Retinal pigment epithelial cell (primary cell): ENCODE measurements at regions not wholly inside any gene's neighbourhood (a gene's known extent, or its start where the extent isn't known, plus 50 kb on each side); places are given as distances from the start of the nearest gene placed in this dataset.

Source experiments
- DNase-seq: peaks from one replicate; pipeline ENCODE4 v3.0.0-alpha.2; 2010; ENCODE audit warnings: low read depth
- H3K4me3 ChIP-seq: 2 replicates; pipeline ENCODE4 v1.5.1; 2011; ENCODE audit warnings: mild to moderate bottlenecking, low read length, control low read depth, moderate library complexity
- CTCF ChIP-seq: conservative IDR thresholded peaks from 2 replicates; pipeline ENCODE4 v1.5.1; 2011; ENCODE audit warnings: low read depth, low read length, control low read depth, inconsistent platforms

- no peak for TF ChIP-seq CTCF
- no peak overlapping the region for H3K4me3 ChIP-seq
- no peak for DNase-seq
Measured at GRCh38 chrX:102018208-102018607, 86.4 kb upstream of the ZMAT1 start.

- DNase-seq = no peak
- no peak overlapping the region for H3K4me3 ChIP-seq
- no peak for TF ChIP-seq CTCF
Measured at GRCh38 chrX:102008901-102009300, 77.1 kb upstream of the ZMAT1 start.

GRCh38 chrX:101999644-102000539 is 68.1 kb upstream of the ZMAT1 start:
- no peak for DNase-seq
- no peak for TF ChIP-seq CTCF
- no peak overlapping the region for H3K4me3 ChIP-seq

- DNase-seq = no peak
- no peak overlapping the region for H3K4me3 ChIP-seq
- no peak for TF ChIP-seq CTCF
Measured at GRCh38 chrX:101993335-101993734, 61.5 kb upstream of the ZMAT1 start.

- no peak for TF ChIP-seq CTCF
- no peak overlapping the region for H3K4me3 ChIP-seq
- no peak for DNase-seq
Measured at GRCh38 chrX:101986586-101986985, 54.8 kb upstream of the ZMAT1 start.
